SKM-1 treated with dmso at 0.1 percent for 144 hours (cell line): ENCODE measurements at regions not wholly inside any gene's neighbourhood (a gene's known extent, or its start where the extent isn't known, plus 50 kb on each side); places are given as distances from the start of the nearest gene placed in this dataset.

ENCODE experiments used
- DNase-seq: peaks from one replicate; lab custom pipeline; 2025; ENCODE audit not compliant: unreplicated experiment; lab: John Stamatoyannopoulos, UW

- no peak for DNase-seq
Measured at GRCh38 chr2:123696021-123696420, 329.1 kb upstream of the CNTNAP5 start.

GRCh38 chr2:123696799-123697410 is 328.2 kb upstream of the CNTNAP5 start:
- DNase-seq = no peak

- no peak for DNase-seq
Measured at GRCh38 chr2:123715467-123715982, 309.6 kb upstream of the CNTNAP5 start.

GRCh38 chr2:123717636-123718334 is 307.3 kb upstream of the CNTNAP5 start:
- no peak for DNase-seq

- DNase-seq = no peak
Measured at GRCh38 chr2:123720760-123721159, 304.3 kb upstream of the CNTNAP5 start.

- no peak for DNase-seq
Measured at GRCh38 chr2:123723706-123724105, 301.4 kb upstream of the CNTNAP5 start.

GRCh38 chr2:123732563-123732962 is 292.5 kb upstream of the CNTNAP5 start:
- DNase-seq = no peak

- no peak for DNase-seq
Measured at GRCh38 chr2:123737371-123737770, 287.7 kb upstream of the CNTNAP5 start.

- peak; percentile 22 for DNase-seq
Measured at GRCh38 chr2:123738643-123739042, 286.4 kb upstream of the CNTNAP5 start.

- DNase-seq = no peak
Measured at GRCh38 chr2:123746006-123746405, 279.1 kb upstream of the CNTNAP5 start.

- no peak for DNase-seq
Measured at GRCh38 chr2:123747326-123747725, 277.8 kb upstream of the CNTNAP5 start.

- no peak for DNase-seq
Measured at GRCh38 chr2:123762221-123762620, 262.9 kb upstream of the CNTNAP5 start.

GRCh38 chr2:123768233-123768632 is 256.9 kb upstream of the CNTNAP5 start:
- no peak for DNase-seq

- no peak for DNase-seq
Measured at GRCh38 chr2:123769001-123769400, 256.1 kb upstream of the CNTNAP5 start.

- DNase-seq = peak; percentile 16
Measured at GRCh38 chr2:123770996-123771720, 253.9 kb upstream of the CNTNAP5 start.

GRCh38 chr2:123771928-123772632 is 253.0 kb upstream of the CNTNAP5 start:
- DNase-seq = peak; percentile 32

GRCh38 chr2:123777116-123777515 is 248.0 kb upstream of the CNTNAP5 start:
- no peak for DNase-seq

- no peak for DNase-seq
Measured at GRCh38 chr2:123783164-123783563, 241.9 kb upstream of the CNTNAP5 start.

GRCh38 chr2:123785332-123785731 is 239.8 kb upstream of the CNTNAP5 start:
- DNase-seq = no peak

- DNase-seq = no peak
Measured at GRCh38 chr2:123791207-123791606, 233.9 kb upstream of the CNTNAP5 start.

- DNase-seq = no peak
Measured at GRCh38 chr2:123791684-123792083, 233.4 kb upstream of the CNTNAP5 start.
